Mesenchymal stem cell (in vitro differentiated cells and primary cell): ENCODE measurements at regions not wholly inside any gene's neighbourhood (a gene's known extent, or its start where the extent isn't known, plus 50 kb on each side); places are given as distances from the start of the nearest gene placed in this dataset.

Experiments
- DNase-seq: peaks from one replicate; pipeline ENCODE4 v3.0.0-alpha.2; 2013
- H2AFZ ChIP-seq: one replicate; pipeline ENCODE4 v1.6.1; 2013; ENCODE audit warnings: low read depth, mild to moderate bottlenecking, control low read depth, inconsistent platforms, low read length, moderate library complexity
- H2AK5ac ChIP-seq: 2 replicates; pipeline ENCODE4 v1.6.1; 2013; ENCODE audit warnings: low read length, moderate library complexity, mild to moderate bottlenecking, inconsistent platforms; ENCODE audit not compliant: severe bottlenecking
- H2BK120ac ChIP-seq: one replicate; pipeline ENCODE4 v1.6.1; 2013; ENCODE audit warnings: low read depth, mild to moderate bottlenecking, inconsistent platforms, low read length, moderate library complexity
- H2BK12ac ChIP-seq, 2 experiments: one replicate each; pipeline ENCODE4 v1.6.1; 2013; ENCODE audit warnings: inconsistent platforms in 2 of 2, low read length in 2 of 2, mild to moderate bottlenecking in 2 of 2, moderate library complexity in 2 of 2, control low read depth in 1 of 2
- H2BK15ac ChIP-seq: one replicate; pipeline ENCODE4 v1.6.1; 2013; ENCODE audit warnings: mild to moderate bottlenecking, low read depth, inconsistent platforms; ENCODE audit not compliant: poor library complexity, severe bottlenecking
- H2BK5ac ChIP-seq: 2 replicates; pipeline ENCODE4 v1.6.1; 2013; ENCODE audit warnings: low read depth, mild to moderate bottlenecking, low read length, control low read depth, inconsistent platforms; ENCODE audit not compliant: poor library complexity, severe bottlenecking
- H3K14ac ChIP-seq, 2 experiments: one replicate each; pipeline ENCODE4 v1.6.1; 2013; ENCODE audit warnings: inconsistent platforms in 2 of 2, low read length in 2 of 2, control low read depth in 1 of 2, mild to moderate bottlenecking in 1 of 2, moderate library complexity in 1 of 2
- H3K18ac ChIP-seq, 2 experiments: one replicate each; pipeline ENCODE4 v1.6.1; 2013; ENCODE audit warnings: inconsistent platforms in 2 of 2, low read length in 2 of 2, control low read depth in 1 of 2, low read depth in 1 of 2, mild to moderate bottlenecking in 1 of 2
- H3K23ac ChIP-seq, 2 experiments: one replicate each; pipeline ENCODE4 v1.6.1; 2013; ENCODE audit warnings: inconsistent platforms in 2 of 2, low read length in 2 of 2, mild to moderate bottlenecking in 2 of 2, moderate library complexity in 2 of 2, control low read depth in 1 of 2
- H3K27ac ChIP-seq: 2 replicates; pipeline ENCODE4 v1.5.1; 2013; ENCODE audit warnings: mild to moderate bottlenecking, moderate library complexity, low read length, control low read depth, inconsistent platforms; ENCODE audit not compliant: poor library complexity, severe bottlenecking
- H3K27me3 ChIP-seq, 2 experiments: 2 replicates each; pipeline versions ENCODE4 v1.6.1 to v1.7.0; 2013; ENCODE audit warnings: low read length in 2 of 2, mild to moderate bottlenecking in 2 of 2, moderate library complexity in 2 of 2, control low read depth in 1 of 2, inconsistent platforms in 1 of 2; ENCODE audit not compliant: control insufficient read depth in 1 of 2, insufficient read depth in 1 of 2
- H3K36me3 ChIP-seq, 2 experiments: 2 replicates each; pipeline versions ENCODE4 v1.6.1 to v1.7.0; 2013; ENCODE audit warnings: low read length in 2 of 2, control low read depth in 1 of 2, inconsistent platforms in 1 of 2, low read depth in 1 of 2, mild to moderate bottlenecking in 1 of 2; ENCODE audit not compliant: insufficient read depth in 2 of 2, control insufficient read depth in 1 of 2
- H3K4ac ChIP-seq, 2 experiments: one replicate each; pipeline ENCODE4 v1.6.1; 2013; ENCODE audit warnings: inconsistent platforms in 2 of 2, low read length in 2 of 2, mild to moderate bottlenecking in 2 of 2, moderate library complexity in 2 of 2, control low read depth in 1 of 2, low read depth in 1 of 2
- H3K4me1 ChIP-seq: 2 replicates; pipeline ENCODE4 v1.6.1; 2013; ENCODE audit warnings: low read depth, low read length, control low read depth; ENCODE audit not compliant: control insufficient read depth, insufficient read depth
- H3K4me2 ChIP-seq: 2 replicates; pipeline ENCODE4 v1.6.1; 2013; ENCODE audit warnings: low read length, mild to moderate bottlenecking, inconsistent platforms; ENCODE audit not compliant: poor library complexity, severe bottlenecking
- H3K4me3 ChIP-seq, 2 experiments: 2 replicates each; pipeline versions ENCODE4 v1.5.1 to v1.7.0; 2013; ENCODE audit warnings: low read length in 2 of 2, mild to moderate bottlenecking in 2 of 2, control low read depth in 1 of 2, low read depth in 1 of 2; ENCODE audit not compliant: insufficient read depth in 1 of 2
- H3K79me1 ChIP-seq: replicated peaks from 2 replicates; pipeline ENCODE4 v1.6.1; 2013; ENCODE audit warnings: mild to moderate bottlenecking, control low read depth, low read length, inconsistent platforms; ENCODE audit not compliant: poor library complexity, severe bottlenecking
- H3K9ac ChIP-seq: 2 replicates; pipeline ENCODE4 v1.7.0; 2013; ENCODE audit warnings: mild to moderate bottlenecking, low read length, moderate library complexity
- H3K9me3 ChIP-seq: 2 replicates; pipeline ENCODE4 v1.7.0; 2013; ENCODE audit warnings: mild to moderate bottlenecking, low read length; ENCODE audit not compliant: control insufficient read depth
- H4K8ac ChIP-seq: one replicate; pipeline ENCODE4 v1.6.1; 2013; ENCODE audit warnings: inconsistent platforms, mild to moderate bottlenecking, low read length, moderate library complexity
- H4K91ac ChIP-seq: one replicate; pipeline ENCODE4 v1.6.1; 2013; ENCODE audit warnings: mild to moderate bottlenecking, low read length, inconsistent platforms
- WGBS: methylation state at CpG from one replicate; pipeline ENCODE4 v1.1.7; 2013; ENCODE audit warnings: mixed read lengths; 5-methylcytosine and 5-hydroxymethylcytosine counted together

- no CpG with 5 or more reads among the region's 1 CpG for WGBS
- Histone ChIP-seq H2AFZ (no peak overlapping the region), H3K9me3 (peaks cover 7% of the 10 kb centered on the region), H4K91ac (no peak overlapping the region), H4K8ac (no peak overlapping the region), H3K4ac (no peak overlapping the region), H3K27me3 (no peaks in the 10 kb centered on the region), H3K4me1 (no peaks in the 10 kb centered on the region), H3K9ac (no peak overlapping the region), H2BK120ac (no peak overlapping the region), H3K18ac (no peak overlapping the region), H2AK5ac (no peak overlapping the region), H2BK15ac (no peak overlapping the region), H3K4me2 (no peak overlapping the region), H2BK5ac (no peak overlapping the region), H3K36me3 (no peaks in the 10 kb centered on the region), H3K4me3 (no peak overlapping the region), H2BK12ac (no peak overlapping the region), H3K79me1 (no peaks in the 10 kb centered on the region), H3K27ac (no peak overlapping the region), H3K23ac (no peak overlapping the region), H3K14ac (no peak overlapping the region)
- DNase-seq = no peak
Measured at GRCh38 chrX:121150217-121150616, 102.8 kb downstream of the GLUD2 start.

GRCh38 chrX:121151293-121151692 lies 103.9 kb downstream of the GLUD2 start:
- H3K36me3 ChIP-seq = no peaks in the 10 kb centered on the region
- no peak overlapping the region for H2AFZ ChIP-seq
- H2BK12ac ChIP-seq = no peak overlapping the region
- no peak overlapping the region for H2BK120ac ChIP-seq
- H3K79me1 ChIP-seq = no peaks in the 10 kb centered on the region
- no peak overlapping the region for H3K9ac ChIP-seq
- no peak overlapping the region for H2AK5ac ChIP-seq
- no peaks in the 10 kb centered on the region for H3K4me1 ChIP-seq
- H3K14ac ChIP-seq = no peak overlapping the region
- no peak overlapping the region for H2BK5ac ChIP-seq
- no peak overlapping the region for H3K23ac ChIP-seq
- no peak for DNase-seq
- no peaks in the 10 kb centered on the region for H3K27me3 ChIP-seq
- H2BK15ac ChIP-seq = no peak overlapping the region
- no peak overlapping the region for H3K27ac ChIP-seq
- no peak overlapping the region for H3K4me2 ChIP-seq
- no peak overlapping the region for H3K18ac ChIP-seq
- no peak overlapping the region for H4K8ac ChIP-seq
- no peak overlapping the region for H3K4me3 ChIP-seq
- H3K4ac ChIP-seq = no peak overlapping the region
- H4K91ac ChIP-seq = no peak overlapping the region
- peaks cover 8% of the 10 kb centered on the region for H3K9me3 ChIP-seq
- 43% methylated on average over 3 of the region's 4 CpGs for WGBS

GRCh38 chrX:121154858-121155404 lies 107.5 kb downstream of the GLUD2 start:
- no peak overlapping the region for H3K27ac ChIP-seq
- WGBS = 80% methylated on average over 11 of the region's 13 CpGs
- H3K4me2 ChIP-seq = no peak overlapping the region

GRCh38 chrX:121160987-121161386 lies 113.6 kb downstream of the GLUD2 start:
- Histone ChIP-seq H3K9ac (no peak overlapping the region), H4K91ac (no peak overlapping the region), H3K18ac (no peak overlapping the region), H3K36me3 (no peaks in the 10 kb centered on the region), H3K23ac (no peak overlapping the region), H3K4me2 (no peak overlapping the region), H3K14ac (no peak overlapping the region), H2BK15ac (no peak overlapping the region), H2BK5ac (no peak overlapping the region), H3K27me3 (no peaks in the 10 kb centered on the region), H2BK12ac (no peak overlapping the region), H3K9me3 (no peaks in the 10 kb centered on the region), H3K79me1 (no peaks in the 10 kb centered on the region), H3K4me3 (no peak overlapping the region), H2BK120ac (no peak overlapping the region), H4K8ac (no peak overlapping the region), H3K27ac (no peak overlapping the region), H3K4ac (no peak overlapping the region), H2AFZ (no peak overlapping the region), H3K4me1 (no peaks in the 10 kb centered on the region), H2AK5ac (no peak overlapping the region)
- DNase-seq = no peak
- 80% methylated on average over 1 of the region's 4 CpGs for WGBS

More at GRCh38 chrX:121154858-121155404, 107.5 kb downstream of the GLUD2 start:
- H4K91ac ChIP-seq = no peak overlapping the region
- no peak overlapping the region for H2AFZ ChIP-seq
- H3K18ac ChIP-seq = no peak overlapping the region
- H3K9me3 ChIP-seq = peaks cover 8% of the 10 kb centered on the region
- H2BK12ac ChIP-seq = no peak overlapping the region
- no peaks in the 10 kb centered on the region for H3K79me1 ChIP-seq
- no peak overlapping the region for H2BK15ac ChIP-seq
- H3K23ac ChIP-seq = no peak overlapping the region
- no peak overlapping the region for H4K8ac ChIP-seq
- H2AK5ac ChIP-seq = no peak overlapping the region
- no peak overlapping the region for H2BK120ac ChIP-seq
- H3K4me3 ChIP-seq = no peak overlapping the region
- H3K9ac ChIP-seq = no peak overlapping the region
- H3K4ac ChIP-seq = no peak overlapping the region
- no peak overlapping the region for H3K14ac ChIP-seq
- H3K4me1 ChIP-seq = no peaks in the 10 kb centered on the region
- no peak for DNase-seq
- no peaks in the 10 kb centered on the region for H3K27me3 ChIP-seq
- no peak overlapping the region for H2BK5ac ChIP-seq
- H3K36me3 ChIP-seq = no peaks in the 10 kb centered on the region
